K562 (cell line): ENCODE measurements at regions not wholly inside any gene's neighbourhood (a gene's known extent, or its start where the extent isn't known, plus 50 kb on each side); places are given as distances from the start of the nearest gene placed in this dataset.
A peak's percentile ranks its signal among the peaks of the same experiment; 100 is the strongest.

Experiments
- ATAC-seq: fragments of 200-7000 bp; cut with Tn5 transposase; 3 replicates; pipeline ENCODE4 v1.9.1; 2020; ENCODE audit warnings: moderate library complexity
- BruUV-seq: library from RNA; stranded (reverse); fragments of 400-500 nt; replicated peaks from 2 replicates; lab custom pipeline; 2021; lab: Mats Ljungman, UMichigan
- CTCF ChIA-PET: fragments of 300-600 bp; formaldehyde crosslinking; extraction: SDS; loops from one replicate; lab custom pipeline; 2021; ENCODE audit warnings: low intra/inter-chr PET ratio; lab: Yijun Ruan, JAX
- POLR2A ChIA-PET: fragments of 300-600, 350-650 bp; sonication (Branson Sonifier 250); formaldehyde crosslinking; extraction: SDS; loops from one replicate; lab custom pipeline; 2021; ENCODE audit warnings: antibody characterized with exemption, inconsistent platforms; lab: Yijun Ruan, JAX
- DNase-seq, 4 experiments: peaks; one replicate each; pipeline versions ENCODE4 v3.0.0 to v3.0.0-alpha.2; 2011 to 2018; ENCODE audit warnings: low spot score in 3 of 4, mixed read lengths in 3 of 4; ENCODE audit errors: extremely low read depth in 1 of 4
- FAIRE-seq: peaks from 2 replicates; lab custom pipeline; 2011; peaks lifted over from hg19 to GRCh38; lab: Jason Lieb, UNC
- H2AFZ ChIP-seq: 2 replicates; pipeline ENCODE4 v1.6.0; 2011; ENCODE audit warnings: low read depth, low read length, control low read depth, inconsistent platforms
- H3K27ac ChIP-seq: fragments of 200-600 bp; 3 replicates; pipeline ENCODE4 v1.8.0; 2011; ENCODE audit warnings: low read depth, mild to moderate bottlenecking, control low read depth, inconsistent platforms, low read length, moderate library complexity, mixed read lengths; ENCODE audit errors: extremely low read depth
- H3K27me3 ChIP-seq, 2 experiments: fragments of 300-600 bp in 1 of 2; 2 replicates in 1 of 2; 3 replicates in 1 of 2; pipeline versions ENCODE4 v1.6.0 to v1.8.0; 2011; ENCODE audit warnings: inconsistent platforms in 2 of 2, low read length in 2 of 2, mild to moderate bottlenecking in 1 of 2, mixed read lengths in 1 of 2, moderate library complexity in 1 of 2; ENCODE audit not compliant: control insufficient read depth in 2 of 2, insufficient read depth in 2 of 2
- H3K36me3 ChIP-seq: fragments of 300-600 bp; 3 replicates; pipeline ENCODE4 v1.8.0; 2011; ENCODE audit warnings: mild to moderate bottlenecking, low read length, inconsistent platforms; ENCODE audit not compliant: control insufficient read depth, insufficient read depth
- H3K4me1 ChIP-seq, 2 experiments: fragments of 200-600 bp in 1 of 2; replicated peaks in 1 of 2; 2 replicates in 1 of 2; 3 replicates in 1 of 2; pipeline versions ENCODE4 v1.5.1 to v1.8.0; 2011; ENCODE audit warnings: inconsistent platforms in 2 of 2, low read length in 2 of 2, mild to moderate bottlenecking in 1 of 2, mixed read lengths in 1 of 2, moderate library complexity in 1 of 2; ENCODE audit not compliant: control insufficient read depth in 2 of 2, insufficient read depth in 2 of 2
- H3K4me2 ChIP-seq: 2 replicates; pipeline ENCODE4 v1.6.1; 2011; ENCODE audit warnings: low read length, control low read depth, inconsistent platforms, mixed read lengths; ENCODE audit not compliant: insufficient read depth
- H3K4me3 ChIP-seq: fragments of 200-600 bp; sonication (generic), shearing (Covaris generic); 2 replicates; pipeline ENCODE4 v1.5.1; 2016; ENCODE audit warnings: control low read depth, inconsistent platforms
- H3K79me2 ChIP-seq: fragments of 200-600 bp; 3 replicates; pipeline ENCODE4 v1.8.0; 2011; ENCODE audit warnings: low read length, inconsistent platforms; ENCODE audit not compliant: control insufficient read depth, insufficient read depth
- H3K9ac ChIP-seq, 2 experiments: 2 replicates each; pipeline versions ENCODE4 v1.6.0 to v1.6.1; 2011; ENCODE audit warnings: low read depth in 2 of 2, low read length in 2 of 2, control low read depth in 1 of 2, inconsistent platforms in 1 of 2, mild to moderate bottlenecking in 1 of 2, mixed read lengths in 1 of 2; ENCODE audit not compliant: insufficient read depth in 1 of 2
- H3K9me1 ChIP-seq: one replicate; pipeline ENCODE4 v1.6.0; 2011; ENCODE audit warnings: inconsistent platforms, mild to moderate bottlenecking, low read length, moderate library complexity; ENCODE audit not compliant: control insufficient read depth, insufficient read depth
- H3K9me3 ChIP-seq: replicated peaks from 2 replicates; pipeline ENCODE4 v1.5.1; 2011; ENCODE audit warnings: low read depth, low read length, inconsistent platforms; ENCODE audit not compliant: control insufficient read depth, insufficient read depth
- H4K20me1 ChIP-seq: replicated peaks from 2 replicates; pipeline ENCODE4 v1.6.1; 2011; ENCODE audit warnings: low read length, inconsistent platforms, mixed read lengths; ENCODE audit not compliant: control insufficient read depth, insufficient read depth
- CEBPB ChIP-seq: fragments of 450-650 bp; IDR thresholded peaks from 2 replicates; pipeline ENCODE4 v1.6.1; 2016; ENCODE audit warnings: missing genetic modification characterization, missing compliant biosample characterization
- CHD2 ChIP-seq: IDR thresholded peaks from 2 replicates; pipeline ENCODE4 v1.6.1; 2011; ENCODE audit warnings: low read depth, low read length
- GTF2E2 ChIP-seq: fragments of 200-800 bp; sonication (Bioruptor generic); IDR thresholded peaks from 2 replicates; pipeline ENCODE4 v1.6.1; 2016; ENCODE audit warnings: missing genetic modification characterization, missing compliant biosample characterization
- HLTF ChIP-seq: fragments of 450-650 bp; IDR thresholded peaks from 2 replicates; pipeline ENCODE4 v1.6.1; 2016
- PHF21A ChIP-seq: fragments of 450-650 bp; IDR thresholded peaks from 2 replicates; pipeline ENCODE4 v1.6.1; 2017; ENCODE audit warnings: low read depth, borderline replicate concordance
- POLR3A ChIP-seq: IDR thresholded peaks from 2 replicates; pipeline ENCODE4 v1.6.1; 2011; ENCODE audit warnings: borderline replicate concordance, mild to moderate bottlenecking, moderate library complexity; ENCODE audit not compliant: insufficient read length, insufficient read depth; ENCODE audit errors: extremely low read depth
- PYGO2 ChIP-seq: fragments of 450-650 bp; IDR thresholded peaks from 2 replicates; pipeline ENCODE4 v1.6.1; 2016; ENCODE audit warnings: mild to moderate bottlenecking, missing genetic modification characterization, moderate library complexity, missing compliant biosample characterization
- RBBP5 ChIP-seq: fragments of 200-600 bp; sonication (generic); IDR thresholded peaks from 2 replicates; pipeline ENCODE4 v1.6.1; 2012; ENCODE audit warnings: borderline replicate concordance, mild to moderate bottlenecking, low read length, control low read depth, inconsistent platforms; ENCODE audit not compliant: insufficient read depth, poor library complexity, severe bottlenecking
- RBM17 ChIP-seq: fragments of 200-400 bp; formaldehyde crosslinking; IDR thresholded peaks from 2 replicates; pipeline ENCODE4 v1.6.1; 2017; ENCODE audit warnings: low read depth, mild to moderate bottlenecking, low read length, borderline replicate concordance
- SREBF2 ChIP-seq: sonication (generic); formaldehyde crosslinking; IDR thresholded peaks from 2 replicates; pipeline ENCODE4 v1.4.0; 2020; ENCODE audit warnings: mild to moderate bottlenecking, missing genetic modification reagents
- STAG1 ChIP-seq: sonication (generic); formaldehyde crosslinking; IDR thresholded peaks from 2 replicates; pipeline ENCODE4 v1.5.0; 2020; ENCODE audit warnings: missing genetic modification reagents, borderline replicate concordance
- ZNF184 ChIP-seq: sonication (generic); formaldehyde crosslinking; IDR thresholded peaks from 2 replicates; pipeline ENCODE4 v1.5.0; 2020; ENCODE audit warnings: missing genetic modification reagents
- ZNF253 ChIP-seq: fragments of 250-450 bp; sonication (Bioruptor Pico); conservative IDR thresholded peaks from 2 replicates; pipeline ENCODE4 v1.6.1; 2021; ENCODE audit warnings: mild to moderate bottlenecking
- ZNF41 ChIP-seq: fragments of 250-450 bp; sonication (Bioruptor Pico); conservative IDR thresholded peaks from 2 replicates; pipeline ENCODE4 v1.4.0; 2020; ENCODE audit warnings: mild to moderate bottlenecking
- WGBS: fragments of 100-300 bp; shearing (Covaris generic); methylation state at CpG from one replicate; pipeline ENCODE4 v1.1.6; 2016; ENCODE audit warnings: low coverage, mixed read lengths; ENCODE audit not compliant: insufficient coverage; ENCODE audit errors: missing lambda C conversion rate; 5-methylcytosine and 5-hydroxymethylcytosine counted together
- in situ Hi-C: fragments of 300-500 bp; cut with MboI; formaldehyde crosslinking; loops from 4 replicates; pipeline ENCODE4 v1.15.0; 2018; ENCODE audit warnings: inconsistent platforms, mixed read lengths
- intact Hi-C: fragments of 100-400 bp; cut with micrococcal nuclease; formaldehyde crosslinking; loops from 2 replicates; pipeline ENCODE4 v1.14.2; 2022
- TF ChIP-seq, protein P1 (sequence below): fragments of 450-650 bp; formaldehyde crosslinking; IDR thresholded peaks from 2 replicates; pipeline ENCODE4 v1.4.0; 2020; ENCODE audit warnings: mild to moderate bottlenecking, moderate library complexity

DNA sequence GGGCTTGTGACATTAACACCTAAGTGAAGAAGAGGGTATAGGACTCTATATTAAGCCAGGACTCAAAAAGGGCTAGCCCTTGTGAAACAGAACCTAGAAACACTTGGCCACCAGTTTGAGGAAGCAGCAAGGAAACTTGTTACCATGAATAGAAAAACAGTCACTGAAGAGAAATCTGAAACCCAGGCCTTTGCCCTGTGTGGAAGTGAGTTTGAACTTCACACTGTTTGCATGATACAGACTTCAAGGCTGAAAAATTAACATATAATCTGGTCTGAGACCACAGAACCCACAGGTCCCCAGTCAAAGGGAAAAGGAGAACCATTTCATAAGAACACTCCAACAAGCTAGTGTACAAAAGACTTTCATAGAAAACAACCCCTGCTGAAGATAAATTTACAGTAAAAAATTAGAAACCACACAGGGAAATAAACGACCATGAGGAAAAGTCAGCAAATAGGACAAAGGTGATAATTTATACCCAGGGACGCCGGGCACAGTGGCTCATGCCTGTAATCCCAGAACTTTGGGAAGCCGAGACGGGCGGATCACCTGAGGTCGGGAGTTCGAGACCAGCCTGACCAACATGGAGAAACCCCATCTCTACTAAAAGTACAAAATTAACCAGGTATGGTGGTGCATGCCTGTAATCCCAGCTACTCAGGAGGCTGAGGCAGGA lies 76.1 kb downstream of the SKIDA1 start:
- Histone ChIP-seq H2AFZ (no peak overlapping the region), H4K20me1 (no peaks in the 10 kb centered on the region), H3K27ac (no peak overlapping the region), H3K4me3 (no peak overlapping the region), H3K36me3 (no peaks in the 10 kb centered on the region), H3K27me3 (peaks cover 5 to 10% of the 10 kb centered on the region in 2 experiments; a peak in 4 of 5 replicates), H3K4me2 (no peak overlapping the region), H3K9me1 (no peaks in the 10 kb centered on the region), H3K9ac (no peak overlapping the region), H3K4me1 (no peaks in the 10 kb centered on the region), H3K79me2 (no peaks in the 10 kb centered on the region), H3K9me3 (no peaks in the 10 kb centered on the region)
- TF ChIP-seq STAG1 = no peak
- no peak for TF ChIP-seq GTF2E2 (tag)
- no peak for TF ChIP-seq HLTF
- peak; percentile 97 for TF ChIP-seq ZNF41 (CRISPR knock-in tag)
- FAIRE-seq = no peak
- ATAC-seq = no peak
- intact Hi-C loops (no loop called here), in situ Hi-C loops (no loop called here)
- BruUV-seq = no TSS peak
- POLR2A ChIA-PET = no interaction called here
- whole genome bisulfite sequencing = 14% methylated on average over 8 of the region's 8 CpGs
- DNase-seq = no peak
- CTCF ChIA-PET = no interaction called here

DNA sequence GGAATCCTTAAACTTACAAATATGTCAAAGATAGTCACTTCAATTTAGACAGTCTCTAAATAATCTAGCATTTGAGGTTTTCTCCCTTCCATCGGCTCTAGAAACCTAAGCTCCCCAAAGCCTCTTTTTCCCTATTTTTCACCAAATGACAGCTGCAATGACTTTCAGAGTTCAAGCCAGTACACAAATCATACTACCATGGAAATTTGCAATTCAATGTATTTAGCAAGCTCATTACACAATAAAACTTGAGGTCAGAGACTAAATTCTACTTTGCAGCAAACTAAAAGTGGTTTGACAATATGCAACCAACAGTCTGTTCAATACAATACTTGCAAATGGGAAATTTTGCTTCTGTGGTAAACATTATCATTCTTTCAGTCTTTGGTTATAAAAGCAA lies 80.3 kb downstream of the SKIDA1 start:
- Histone ChIP-seq H3K79me2 (no peaks in the 10 kb centered on the region), H2AFZ (no peak overlapping the region), H3K4me3 (no peak overlapping the region), H3K36me3 (no peaks in the 10 kb centered on the region), H3K4me2 (no peak overlapping the region), H3K27ac (no peak overlapping the region), H3K4me1 (no peaks in the 10 kb centered on the region; a peak in 1 of 5 replicates), H3K9me1 (no peaks in the 10 kb centered on the region), H3K9me3 (no peaks in the 10 kb centered on the region), H3K9ac (no peak overlapping the region), H4K20me1 (no peaks in the 10 kb centered on the region), H3K27me3 (peaks cover 9 to 11% of the 10 kb centered on the region in 2 experiments; a peak in 4 of 5 replicates)
- DNase-seq = no peak
- POLR2A ChIA-PET = no interaction called here
- no peak for ATAC-seq
- WGBS = 0% methylated on average over 1 of the region's 1 CpG
- FAIRE-seq = no peak
- intact Hi-C loops = no loop called here
- in situ Hi-C loops = no loop called here
- BruUV-seq = no TSS peak
- CTCF ChIA-PET = no interaction called here
- TF ChIP-seq, protein P1, sequence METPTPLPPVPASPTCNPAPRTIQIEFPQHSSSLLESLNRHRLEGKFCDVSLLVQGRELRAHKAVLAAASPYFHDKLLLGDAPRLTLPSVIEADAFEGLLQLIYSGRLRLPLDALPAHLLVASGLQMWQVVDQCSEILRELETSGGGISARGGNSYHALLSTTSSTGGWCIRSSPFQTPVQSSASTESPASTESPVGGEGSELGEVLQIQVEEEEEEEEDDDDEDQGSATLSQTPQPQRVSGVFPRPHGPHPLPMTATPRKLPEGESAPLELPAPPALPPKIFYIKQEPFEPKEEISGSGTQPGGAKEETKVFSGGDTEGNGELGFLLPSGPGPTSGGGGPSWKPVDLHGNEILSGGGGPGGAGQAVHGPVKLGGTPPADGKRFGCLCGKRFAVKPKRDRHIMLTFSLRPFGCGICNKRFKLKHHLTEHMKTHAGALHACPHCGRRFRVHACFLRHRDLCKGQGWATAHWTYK (CRISPR knock-in tag) = no peak
- TF ChIP-seq CHD2 = no peak
- no peak for TF ChIP-seq SREBF2
- no peak for TF ChIP-seq POLR3A
- TF ChIP-seq RBBP5 = no peak
- no peak for TF ChIP-seq CEBPB (tag)
- TF ChIP-seq RBM17 = no peak
- TF ChIP-seq PHF21A = no peak
- no peak for TF ChIP-seq PYGO2 (tag)
- TF ChIP-seq ZNF253 (CRISPR knock-in tag) = no peak
- no peak for TF ChIP-seq ZNF184 (CRISPR knock-in tag)
